HepG2 (cell line): ENCODE measurements at regions not wholly inside any gene's neighbourhood (a gene's known extent, or its start where the extent isn't known, plus 50 kb on each side); places are given as distances from the start of the nearest gene placed in this dataset.

Experiments used
- ATAC-seq: fragments of 200-7000 bp; cut with Tn5 transposase; 3 replicates; pipeline ENCODE4 v1.9.1; 2020; ENCODE audit warnings: mild to moderate bottlenecking, moderate library complexity
- BruUV-seq: library from RNA; stranded (reverse); fragments of 400-500 nt; replicated peaks from 2 replicates; lab custom pipeline; 2021; lab: Mats Ljungman, UMichigan
- CTCF ChIA-PET: fragments of 300-600 bp; formaldehyde crosslinking; extraction: SDS; loops from one replicate; lab custom pipeline; 2021; ENCODE audit warnings: low total read pairs, inconsistent platforms, low intra/inter-chr PET ratio; lab: Yijun Ruan, JAX
- POLR2A ChIA-PET: fragments of 350-600 bp; sonication (Branson Sonifier 250); formaldehyde crosslinking; loops from one replicate; lab custom pipeline; 2020; ENCODE audit warnings: antibody characterized with exemption, inconsistent platforms; lab: Yijun Ruan, JAX
- DNase-seq: peaks from one replicate; pipeline ENCODE4 v3.0.0-alpha.2; 2015; ENCODE audit warnings: low spot score
- FAIRE-seq: peaks from 3 replicates; lab custom pipeline; 2011; peaks lifted over from hg19 to GRCh38; lab: Jason Lieb, UNC
- H2AFZ ChIP-seq: one replicate; pipeline ENCODE4 v1.6.1; 2011; ENCODE audit warnings: low read length, inconsistent platforms
- H3K27ac ChIP-seq: fragments of 300-600 bp; 3 replicates; pipeline ENCODE4 v1.8.0; 2011; ENCODE audit warnings: mixed run types, mild to moderate bottlenecking, mixed read lengths, low read length, inconsistent platforms; ENCODE audit not compliant: insufficient read depth; ENCODE audit errors: extremely low read length
- H3K27me3 ChIP-seq, 2 experiments: fragments of 200-600 bp in 1 of 2; 2 replicates in 1 of 2; 3 replicates in 1 of 2; pipeline versions ENCODE4 v1.6.0 to v1.8.0; 2011; ENCODE audit warnings: low read length in 2 of 2, mild to moderate bottlenecking in 2 of 2, moderate library complexity in 2 of 2, inconsistent platforms in 1 of 2; ENCODE audit not compliant: insufficient read depth in 2 of 2, control insufficient read depth in 1 of 2
- H3K36me3 ChIP-seq, 2 experiments: fragments of 200-600 bp in 1 of 2; replicated peaks in 1 of 2; 2 replicates in 1 of 2; 3 replicates in 1 of 2; pipeline versions ENCODE4 v1.5.1 to v1.8.0; 2011; ENCODE audit warnings: low read length in 2 of 2, inconsistent platforms in 1 of 2; ENCODE audit not compliant: insufficient read depth in 2 of 2, control insufficient read depth in 1 of 2
- H3K4me1 ChIP-seq: 2 replicates; pipeline ENCODE4 v1.5.1; 2012; ENCODE audit warnings: low read length, inconsistent platforms; ENCODE audit not compliant: insufficient read depth
- H3K4me2 ChIP-seq: 2 replicates; pipeline ENCODE4 v1.6.0; 2011; ENCODE audit warnings: low read depth, low read length, inconsistent platforms
- H3K4me3 ChIP-seq, 3 experiments: fragments of 200-600 bp in 1 of 3; sonication (generic), shearing (Covaris generic) in 1 of 3; replicated peaks in 1 of 3; 2 replicates each; pipeline ENCODE4 v1.5.1; 2011 to 2016; ENCODE audit warnings: low read length in 3 of 3, inconsistent platforms in 2 of 3, low read depth in 2 of 3, mild to moderate bottlenecking in 2 of 3, control low read depth in 1 of 3, mixed read lengths in 1 of 3; ENCODE audit not compliant: insufficient read depth in 1 of 3
- H3K79me2 ChIP-seq: one replicate; pipeline ENCODE4 v1.6.1; 2011; ENCODE audit warnings: low read length, inconsistent platforms; ENCODE audit not compliant: insufficient read depth
- H3K9ac ChIP-seq: 2 replicates; pipeline ENCODE4 v1.6.0; 2011; ENCODE audit warnings: mild to moderate bottlenecking, low read depth, low read length, inconsistent platforms; ENCODE audit not compliant: insufficient read depth
- H3K9me3 ChIP-seq: 2 replicates; pipeline ENCODE4 v1.5.1; 2012; ENCODE audit warnings: mild to moderate bottlenecking, low read length
- H4K20me1 ChIP-seq: 2 replicates; pipeline ENCODE4 v1.6.0; 2011; ENCODE audit warnings: inconsistent platforms, mild to moderate bottlenecking, low read length, moderate library complexity; ENCODE audit not compliant: insufficient read depth
- FLYWCH1 ChIP-seq: sonication (generic); formaldehyde crosslinking; IDR thresholded peaks from 2 replicates; pipeline ENCODE4 v1.8.1; 2023; ENCODE audit warnings: mild to moderate bottlenecking, missing genetic modification reagents
- GTF3A ChIP-seq: sonication (generic); formaldehyde crosslinking; conservative IDR thresholded peaks from 2 replicates; pipeline ENCODE4 v1.4.0; 2020; ENCODE audit warnings: mild to moderate bottlenecking, missing genetic modification reagents
- GZF1 ChIP-seq: sonication (generic); formaldehyde crosslinking; IDR thresholded peaks from 2 replicates; pipeline ENCODE4 v1.5.1; 2020; ENCODE audit warnings: mild to moderate bottlenecking, missing genetic modification reagents
- HNRNPK ChIP-seq: fragments of 200-400 bp; formaldehyde crosslinking; IDR thresholded peaks from 2 replicates; pipeline ENCODE4 v1.6.1; 2018; ENCODE audit warnings: low read length, low read depth, moderate library complexity, mild to moderate bottlenecking; ENCODE audit not compliant: poor library complexity, severe bottlenecking
- HOXD1 ChIP-seq: sonication (generic); formaldehyde crosslinking; IDR thresholded peaks from 2 replicates; pipeline ENCODE4 v1.5.0; 2020; ENCODE audit warnings: missing genetic modification reagents
- IRF2 ChIP-seq: IDR thresholded peaks from 2 replicates; pipeline ENCODE4 v1.6.1; 2018; ENCODE audit warnings: missing genetic modification reagents, missing compliant biosample characterization
- LCORL ChIP-seq, 2 experiments: fragments of 450-650 bp in 1 of 2; sonication (generic) in 1 of 2; formaldehyde crosslinking in 1 of 2; IDR thresholded peaks; 2 replicates each; pipeline versions ENCODE4 v1.5.0 to v1.6.1; 2017 to 2020; ENCODE audit warnings: antibody characterized with exemption in 1 of 2, missing genetic modification reagents in 1 of 2
- PCBP1 ChIP-seq: fragments of 200-400 bp; formaldehyde crosslinking; IDR thresholded peaks from 2 replicates; pipeline ENCODE4 v1.6.1; 2017; ENCODE audit warnings: mild to moderate bottlenecking, low read depth, low read length, borderline replicate concordance
- ZNF749 ChIP-seq: sonication (generic); formaldehyde crosslinking; IDR thresholded peaks from 2 replicates; pipeline ENCODE4 v1.8.0; 2022; ENCODE audit warnings: mild to moderate bottlenecking, missing genetic modification reagents, moderate library complexity, borderline replicate concordance
- ZNF891 ChIP-seq: sonication (generic); formaldehyde crosslinking; IDR thresholded peaks from 2 replicates; pipeline ENCODE4 v1.5.0; 2020; ENCODE audit warnings: mild to moderate bottlenecking, missing genetic modification reagents
- WGBS: methylation state at CpG from one replicate; pipeline ENCODE4 v1.1.6; 2017; ENCODE audit warnings: low lambda C conversion rate; 5-methylcytosine and 5-hydroxymethylcytosine counted together
- in situ Hi-C: cut with HindIII; loops from 2 replicates; pipeline ENCODE4 v1.10.0; 2017; ENCODE audit warnings: low pct_unique_long_range_greater_than_20kb; ENCODE audit not compliant: extremely low pct_ligation_motif_present
- intact Hi-C: fragments of 100-400 bp; cut with micrococcal nuclease; formaldehyde crosslinking; loops from one replicate; pipeline ENCODE4 v1.10.0; 2022; ENCODE audit not compliant: unreplicated experiment

GRCh38 chr6:156455847-156456246, 321.3 kb upstream of the ARID1B start:
- no peaks in the 10 kb centered on the region for H3K79me2 ChIP-seq
- DNase-seq = no peak
- FAIRE-seq = no peak
- TF ChIP-seq IRF2 (CRISPR knock-in tag) = no peak
- no peak for TF ChIP-seq ZNF891 (CRISPR knock-in tag)
- no peak for TF ChIP-seq ZNF749
- TF ChIP-seq HNRNPK = peak; percentile 66
- TF ChIP-seq PCBP1 = 0 out of 2 replicates have a peak, but pooled peaks have one; percentile 38
- no peak for TF ChIP-seq GZF1 (CRISPR knock-in tag)
- H3K27ac ChIP-seq = no peak overlapping the region
- no peak for ATAC-seq
- in situ Hi-C loops = no loop called here
- WGBS = 31% methylated on average over 4 of the region's 4 CpGs
- intact Hi-C loops = no loop called here
- H3K27me3 ChIP-seq = peaks cover 0 to 7% of the 10 kb centered on the region in 2 experiments; a peak in 2 of 5 replicates
- BruUV-seq = no TSS peak
- H2AFZ ChIP-seq = no peak overlapping the region
- H4K20me1 ChIP-seq = no peaks in the 10 kb centered on the region
- H3K4me3 ChIP-seq = no peak overlapping the region
- no peaks in the 10 kb centered on the region for H3K36me3 ChIP-seq
- CTCF ChIA-PET = no interaction called here
- no peaks in the 10 kb centered on the region for H3K4me1 ChIP-seq
- no peak overlapping the region for H3K4me2 ChIP-seq
- POLR2A ChIA-PET = no interaction called here
- no peaks in the 10 kb centered on the region for H3K9me3 ChIP-seq
- H3K9ac ChIP-seq = no peak overlapping the region

- Histone ChIP-seq H3K27me3 (no peaks in the 10 kb centered on the region), H3K4me3 (no peak overlapping the region), H3K9me3 (no peaks in the 10 kb centered on the region), H3K4me1 (no peaks in the 10 kb centered on the region), H2AFZ (no peak overlapping the region), H3K79me2 (no peaks in the 10 kb centered on the region), H3K9ac (no peak overlapping the region), H3K27ac (no peak overlapping the region), H4K20me1 (no peaks in the 10 kb centered on the region), H3K36me3 (no peaks in the 10 kb centered on the region), H3K4me2 (no peak overlapping the region)
- FAIRE-seq = no peak
- in situ Hi-C loops = no loop called here
- WGBS = 14% methylated on average over 8 of the region's 8 CpGs
- TF ChIP-seq GTF3A (CRISPR knock-in tag) (no peak), LCORL (IDR thresholded peaks at IDR 0.05) (peak; percentile 91), LCORL (CRISPR knock-in tag; IDR thresholded peaks at IDR 0.05) (no peak), HOXD1 (CRISPR knock-in tag) (no peak), FLYWCH1 (CRISPR knock-in tag) (no peak)
- intact Hi-C loops = no loop called here
- no TSS peak for BruUV-seq
- POLR2A ChIA-PET = no interaction called here
- CTCF ChIA-PET = no interaction called here
- no peak for ATAC-seq
- no peak for DNase-seq
These were observed 322.3 kb upstream of the ARID1B start for GRCh38 chr6:156454867-156455266.
